ENCODE measurements at regions not wholly inside any gene's neighbourhood (a gene's known extent, or its start where the extent isn't known, plus 50 kb on each side); places are given as distances from the start of the nearest gene placed in this dataset.

DNA sequence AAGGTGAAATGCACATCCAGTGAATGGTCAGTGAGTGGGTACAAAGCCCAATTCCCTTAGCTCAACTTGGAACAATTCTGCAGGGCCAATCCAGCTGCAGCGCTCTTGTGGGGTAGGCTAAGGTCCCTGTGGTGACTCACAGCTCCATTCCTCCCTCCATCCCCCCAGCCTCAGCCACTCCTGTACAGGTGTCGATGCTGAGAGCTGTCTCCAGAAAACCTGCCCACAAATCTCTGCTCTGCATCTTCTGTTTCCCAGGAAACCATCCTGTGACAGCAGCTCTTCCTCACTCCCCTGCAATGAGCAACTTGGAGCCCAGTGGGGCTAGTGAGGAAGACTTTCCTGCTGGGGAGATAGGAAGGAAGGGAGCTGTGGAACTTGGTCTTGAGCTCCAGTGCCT, 244.7 kb upstream of the GPR26 start:
- Histone ChIP-seq H4K8ac (ENCODE audit: extremely low read depth, insufficient read depth, low read length) (no peak overlapping the region), H2BK12ac (ENCODE audit: low read depth, low read length) (no peak overlapping the region), H3K4me3 (ENCODE audit: extremely low read depth in 1 of 4, insufficient read depth in 2 of 4, low read depth in 3 of 4, low read length in 4 of 4) (no peak overlapping the region), H2AFZ (ENCODE audit: low read length) (no peak overlapping the region), H4K91ac (replicated peaks; ENCODE audit: insufficient read length, low read length) (no peak overlapping the region), H3K18ac (ENCODE audit: extremely low read depth, low read length) (no peak overlapping the region), H2BK20ac (ENCODE audit: low read length) (no peak overlapping the region), H3K23ac (ENCODE audit: insufficient read length) (no peak overlapping the region), H3K36me3 (ENCODE audit: control insufficient read depth in 2 of 4, insufficient read depth in 4 of 4, low read length in 3 of 4) (no peaks in the 10 kb centered on the region), H3K79me2 (ENCODE audit: control insufficient read depth in 1 of 2, insufficient read depth in 2 of 2, low read length in 2 of 2) (no peaks in the 10 kb centered on the region), H3K9me3 (ENCODE audit: insufficient read depth in 2 of 2, low read depth in 1 of 2, low read length in 1 of 2) (no peaks in the 10 kb centered on the region), H3K4me1 (replicated peaks in 1 of 4; ENCODE audit: control insufficient read depth in 3 of 4, insufficient read depth in 4 of 4, low read length in 3 of 4) (no peaks in the 10 kb centered on the region), H2BK120ac (replicated peaks; ENCODE audit: low read depth, low read length) (no peak overlapping the region), H3K9ac (replicated peaks in 1 of 4; ENCODE audit: extremely low read depth in 1 of 4, low read depth in 3 of 4, low read length in 3 of 4) (no peak overlapping the region), H3K14ac (ENCODE audit: insufficient read length) (no peak overlapping the region), H2BK15ac (ENCODE audit: low read length) (no peak overlapping the region), H2BK5ac (ENCODE audit: low read depth, low read length) (no peak overlapping the region), H3K27me3 (replicated peaks in 1 of 4; ENCODE audit: control insufficient read depth in 3 of 4, extremely low read depth in 1 of 4, insufficient read depth in 3 of 4, low read length in 3 of 4) (no peaks in the 10 kb centered on the region; a peak in 1 of 7 replicates), H3K56ac (replicated peaks; ENCODE audit: insufficient read length, low read depth, low read length) (no peak overlapping the region), H4K20me1 (replicated peaks in 1 of 2; ENCODE audit: control insufficient read depth in 1 of 2, insufficient read depth in 2 of 2, low read length in 2 of 2) (no peaks in the 10 kb centered on the region), H3K4me2 (ENCODE audit: insufficient read depth in 1 of 2, low read depth in 2 of 2, low read length in 2 of 2) (no peak overlapping the region), H3K4ac (replicated peaks; ENCODE audit: insufficient read length, low read depth, low read length) (no peak overlapping the region), H2AK5ac (ENCODE audit: low read depth, low read length) (no peak overlapping the region), H3K27ac (ENCODE audit: low read depth, low read length) (no peak overlapping the region), H4K5ac (ENCODE audit: insufficient read length, low read depth, low read length) (no peak overlapping the region), H3K79me1 (ENCODE audit: low read depth, low read length) (no peaks in the 10 kb centered on the region), H3K23me2 (ENCODE audit: low read depth, low read length) (no peaks in the 10 kb centered on the region; the same call in 1 of the 2 replicates)
- CTCF ChIA-PET (ENCODE audit: partially characterized antibody) = interaction anchor here (1.2 to 1.4 kb wide), 2 partner anchors 64 to 288 kb away, joined by 3 to 4 read pairs; no protein-coding TSS in a partner anchor
- DNase-seq (ENCODE audit: low read depth in 1 of 2, low spot score in 2 of 2) = no peak
- WGBS, 2 experiments (ENCODE audit: extremely low coverage in 1 of 2, insufficient coverage in 1 of 2, insufficient read length in 1 of 2, insufficient replicate concordance in 2 of 2, low coverage in 1 of 2, low lambda C conversion rate in 2 of 2, missing lambda C conversion rate in 1 of 2) = 88% methylated on average over 2 of the region's 2 CpGs; no CpG with 5 or more reads in 1 of the 2 experiments
- TF ChIP-seq TAF7 (optimal IDR thresholded peaks at IDR 0.05; ENCODE audit: borderline replicate concordance, low read depth, low read length) = no peak
- no peak for FAIRE-seq
- POLR2A ChIA-PET (ENCODE audit: partially characterized antibody) = no interaction called here

Data from H1 (cell line).